NCI-H510A (cell line): ENCODE measurements at regions not wholly inside any gene's neighbourhood (a gene's known extent, or its start where the extent isn't known, plus 50 kb on each side); places are given as distances from the start of the nearest gene placed in this dataset.

ENCODE experiments used
- DNase-seq: peaks from one replicate; lab custom pipeline; 2025; lab: John Stamatoyannopoulos, UW

DNA sequence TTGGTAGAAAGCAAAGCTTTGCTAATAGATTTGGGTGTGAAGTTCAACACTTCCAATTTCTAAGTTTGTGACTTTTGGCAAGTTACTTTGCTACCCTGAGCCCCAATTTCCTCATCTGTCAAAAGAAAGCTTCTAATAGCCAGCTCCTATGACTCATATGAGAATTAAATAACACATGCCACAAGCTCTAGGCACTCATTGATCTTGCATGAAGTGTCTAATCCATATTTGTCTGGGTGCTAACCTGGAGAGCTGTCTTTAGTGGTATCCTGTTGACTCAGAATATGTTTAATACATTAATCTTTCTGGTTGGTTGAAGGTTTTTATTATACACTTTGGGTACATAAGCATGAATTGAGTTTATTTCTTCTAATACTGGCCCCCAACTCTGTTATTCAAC, 188.8 kb downstream of the POSTN start:
- no peak for DNase-seq

GRCh38 chr13:37407156-37407555, 191.4 kb downstream of the POSTN start:
- DNase-seq, result no peak

- DNase-seq, result no peak
Measured at GRCh38 chr13:37406031-37406430, 192.5 kb downstream of the POSTN start.

- no peak for DNase-seq
Measured at GRCh38 chr13:37403776-37404527, 194.6 kb downstream of the POSTN start.

GRCh38 chr13:37401721-37402120, 196.8 kb downstream of the POSTN start:
- no peak for DNase-seq

DNA sequence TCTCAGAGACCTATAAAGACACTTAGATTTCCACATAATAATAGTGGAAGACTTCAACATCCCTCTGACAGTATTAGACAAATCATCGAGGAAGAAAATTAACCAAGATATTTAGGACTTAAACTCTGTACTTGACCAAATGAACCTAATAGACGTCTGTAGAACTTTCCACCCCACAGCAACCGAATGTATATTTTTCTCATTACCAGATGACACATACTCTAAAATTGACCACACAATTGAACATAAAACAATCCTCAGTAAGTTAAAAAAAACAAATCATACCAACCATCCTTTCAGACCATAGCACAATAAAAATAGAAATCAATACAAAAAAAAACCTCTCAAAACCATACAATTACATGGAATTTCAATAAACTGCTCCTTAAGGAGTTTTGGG, 201.0 kb downstream of the POSTN start:
- DNase-seq, result no peak

- DNase-seq, result no peak
Measured at GRCh38 chr13:37395544-37395943, 203.0 kb downstream of the POSTN start.

DNA sequence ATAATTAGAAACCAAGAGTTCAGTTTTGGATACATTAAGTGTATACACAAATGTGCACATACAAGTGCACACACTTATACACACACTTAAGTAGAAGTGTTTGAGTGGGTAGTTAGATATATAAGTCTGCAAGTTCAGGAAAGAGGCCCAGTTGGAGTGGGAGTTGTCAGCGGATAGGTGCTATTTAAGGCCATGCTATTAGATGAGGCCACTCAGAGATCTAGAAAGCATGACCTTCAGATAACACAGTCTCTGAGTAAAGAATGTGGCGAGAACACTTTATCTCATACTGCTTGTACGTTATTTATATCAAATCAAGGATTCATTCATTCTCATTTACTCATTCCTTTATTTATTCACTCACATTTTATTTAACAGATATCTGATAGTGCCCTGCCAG, 206.2 kb downstream of the POSTN start:
- no peak for DNase-seq

GRCh38 chr13:37390735-37391134, 207.8 kb downstream of the POSTN start:
- no peak for DNase-seq

DNA sequence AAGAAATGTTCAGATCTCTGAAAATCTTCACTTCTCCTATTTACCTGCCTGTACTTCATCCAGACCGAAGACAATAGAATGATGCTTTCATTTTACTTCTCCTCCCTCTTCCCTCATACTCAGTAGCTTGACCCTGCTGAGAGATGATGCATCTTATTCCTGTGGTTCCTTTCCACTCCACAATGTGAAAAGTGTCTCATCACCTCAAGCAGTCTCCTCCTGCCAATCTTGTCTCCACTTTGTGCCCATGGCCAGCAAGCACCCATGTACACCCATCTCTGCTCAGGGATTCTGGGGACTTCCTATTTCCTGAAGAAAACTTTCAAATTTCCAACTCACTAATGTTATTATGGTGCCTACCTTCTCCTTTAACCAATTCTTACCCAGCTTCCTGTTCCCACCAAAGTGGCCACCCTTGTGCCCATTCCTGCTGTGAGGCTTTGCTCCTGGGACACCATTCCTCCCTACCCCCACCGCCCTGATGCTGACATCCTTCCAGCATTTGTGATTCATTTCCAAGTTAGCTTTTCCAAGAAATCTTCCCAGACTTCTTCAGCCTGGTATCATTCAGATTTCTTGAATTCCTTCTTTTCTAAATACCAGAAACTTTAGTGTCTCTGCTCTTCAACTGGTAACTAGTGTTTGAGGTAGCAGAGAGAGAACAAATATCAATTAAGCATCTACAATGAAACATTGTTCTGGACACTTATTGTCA, 212.5 kb downstream of the POSTN start:
- no peak for DNase-seq

DNA sequence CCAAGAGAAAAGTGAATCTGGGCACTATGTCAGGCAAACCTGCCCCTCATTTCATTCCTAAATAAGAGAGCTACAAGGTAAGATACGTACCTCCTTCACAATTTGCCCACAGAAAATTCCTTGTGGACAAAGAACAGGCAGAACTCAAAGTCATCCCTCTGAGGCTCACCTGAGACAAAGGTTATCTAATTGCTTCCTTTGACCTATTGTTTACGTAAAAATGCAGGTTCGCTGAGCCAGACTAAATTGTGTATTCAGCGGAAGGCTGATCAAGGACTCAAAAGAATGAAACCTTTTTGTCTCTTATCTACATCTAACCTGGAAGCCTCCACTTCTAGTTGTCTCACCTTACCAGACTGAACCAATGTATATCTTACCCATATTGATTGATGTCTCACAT, 213.3 kb downstream of the POSTN start:
- DNase-seq, result no peak

- no peak for DNase-seq
Measured at GRCh38 chr13:37383856-37384370, 214.7 kb downstream of the POSTN start.

GRCh38 chr13:37383046-37383445, 215.5 kb downstream of the POSTN start:
- DNase-seq, result no peak

DNA sequence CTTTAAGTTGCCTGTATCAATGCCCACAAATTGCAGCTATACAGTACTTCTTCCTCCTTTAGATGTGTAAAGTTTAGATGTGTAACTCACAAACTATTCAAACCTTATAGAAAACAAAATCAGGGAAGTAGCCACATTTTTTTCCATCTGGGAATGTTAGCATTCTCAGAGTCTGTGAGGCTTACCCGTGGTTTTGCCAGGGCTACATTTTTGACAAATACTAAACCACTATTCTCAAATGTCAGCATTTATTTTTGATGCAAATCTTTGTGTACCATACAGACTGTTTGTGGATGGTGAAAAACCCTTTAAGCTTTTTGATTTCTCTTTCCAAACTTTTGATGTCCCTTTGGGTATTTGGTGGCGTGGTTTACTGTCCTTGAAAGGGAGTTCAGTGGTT, 216.4 kb downstream of the POSTN start:
- DNase-seq, result no peak

DNA sequence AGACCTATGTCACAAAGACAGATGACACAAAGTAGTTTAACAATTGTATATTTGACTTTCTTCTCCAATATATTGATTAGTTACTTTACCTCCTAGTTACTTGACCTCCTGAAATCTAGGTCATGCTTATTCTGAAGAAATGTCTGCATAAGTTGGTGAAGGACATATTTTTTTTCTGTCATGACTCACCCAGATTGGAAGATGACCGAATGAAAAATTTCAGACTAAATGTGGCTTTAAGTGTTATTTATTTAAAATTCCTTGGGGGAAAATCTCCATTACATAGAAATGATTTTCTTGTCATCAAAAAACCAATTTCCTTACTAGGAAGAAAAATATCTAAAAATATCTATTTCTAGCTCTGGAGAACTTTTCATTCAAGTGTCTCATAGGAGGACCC, 217.1 kb downstream of the POSTN start:
- DNase-seq, result no peak

GRCh38 chr13:37379841-37380240, 218.7 kb downstream of the POSTN start:
- DNase-seq, result no peak

GRCh38 chr13:37375724-37376123, 222.8 kb downstream of the POSTN start:
- DNase-seq, result no peak

GRCh38 chr13:37375071-37375470, 223.5 kb downstream of the POSTN start:
- DNase-seq, result no peak

GRCh38 chr13:37369616-37370015, 229.0 kb downstream of the POSTN start:
- DNase-seq, result no peak

GRCh38 chr13:37368501-37368900, 230.1 kb downstream of the POSTN start:
- no peak for DNase-seq

- no peak for DNase-seq
Measured at GRCh38 chr13:37366044-37366770, 232.4 kb downstream of the POSTN start.

DNA sequence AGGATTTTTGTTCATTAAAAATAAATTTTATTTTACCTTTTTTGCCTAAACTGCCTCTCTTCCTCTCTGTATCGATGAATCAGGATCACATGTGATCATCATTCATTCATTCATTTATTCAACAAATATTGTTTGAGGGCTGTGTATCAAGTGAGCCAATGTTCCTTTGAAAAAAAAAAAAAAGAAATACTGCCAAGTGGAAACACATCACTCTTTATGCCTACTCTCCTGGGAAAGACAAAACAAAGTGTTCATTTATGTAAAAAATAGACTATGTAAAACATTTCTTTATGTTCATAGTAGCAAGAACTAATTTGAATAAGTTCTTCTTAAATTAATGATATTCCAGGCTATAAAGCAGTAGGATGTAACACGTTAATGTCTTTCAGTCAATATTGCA, 233.1 kb downstream of the POSTN start:
- DNase-seq, result no peak

DNA sequence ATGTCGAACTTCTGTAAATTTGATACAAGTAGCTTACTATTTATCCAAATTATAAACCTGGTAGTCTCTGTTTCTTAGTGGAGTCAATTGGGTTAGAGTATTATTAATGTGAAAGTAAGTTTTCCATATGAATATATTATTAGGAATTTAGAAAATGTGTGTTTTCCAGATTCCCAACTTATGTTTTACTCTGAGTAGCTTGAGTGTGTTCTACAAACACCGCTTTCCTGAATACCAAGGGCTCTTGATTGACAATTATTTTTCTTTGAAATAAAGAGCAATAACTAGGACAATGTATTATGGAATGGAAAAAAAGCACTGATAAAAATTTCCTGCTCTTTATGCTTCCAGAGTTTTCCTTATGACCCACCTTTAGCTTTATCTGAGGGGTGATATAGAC, 233.6 kb downstream of the POSTN start:
- DNase-seq, result no peak
